ENCODE measurements at regions not wholly inside any gene's neighbourhood (a gene's known extent, or its start where the extent isn't known, plus 50 kb on each side); places are given as distances from the start of the nearest gene placed in this dataset.

DNA sequence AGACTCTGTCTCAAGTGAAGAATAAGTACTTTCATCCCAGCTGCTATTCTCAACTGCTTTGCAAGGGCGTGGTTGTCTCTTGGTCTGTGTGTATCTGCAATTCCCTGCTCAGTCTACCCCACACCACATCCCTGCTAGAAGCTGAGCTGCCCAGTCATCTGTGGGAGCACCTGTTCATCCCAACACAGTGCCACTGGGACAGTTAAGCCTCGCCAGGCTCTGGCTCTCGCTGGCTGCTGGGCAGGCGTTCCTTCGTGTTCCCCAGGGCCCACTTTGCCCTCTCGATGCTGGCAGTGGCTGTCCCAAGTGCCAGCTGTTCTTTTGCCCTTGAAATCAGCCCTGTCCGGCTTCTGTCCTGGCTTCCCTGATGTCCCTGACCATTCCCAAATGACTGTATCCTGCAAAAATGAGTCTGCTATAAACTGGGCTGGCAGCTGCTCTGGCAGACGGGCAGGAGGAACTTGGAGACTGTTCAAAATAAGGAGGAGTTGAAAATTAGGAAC lies 91.6 kb upstream of the KLHL25 start:
- FAIRE-seq (no peak), DNase-seq (ENCODE audit: low spot score in 2 of 2) (no peak)

- no peak for DNase-seq (ENCODE audit: low spot score in 2 of 2)
Observed at GRCh38 chr15:85889956-85890619, 95.4 kb upstream of the KLHL25 start.

GRCh38 chr15:85890620-85890980 lies 95.9 kb upstream of the KLHL25 start:
- FAIRE-seq (no peak), DNase-seq (ENCODE audit: low spot score in 2 of 2) (no peak)

More at GRCh38 chr15:85889956-85890619, 95.4 kb upstream of the KLHL25 start:
- no peak for FAIRE-seq

- FAIRE-seq: no peak
- DNase-seq (ENCODE audit: low spot score in 2 of 2): no peak
Observed at GRCh38 chr15:85891470-85891869, 96.7 kb upstream of the KLHL25 start.

GRCh38 chr15:85892232-85892631 lies 97.5 kb upstream of the KLHL25 start:
- DNase-seq (ENCODE audit: low spot score in 2 of 2): no peak
- FAIRE-seq: no peak

GRCh38 chr15:85897207-85897894 lies 102.6 kb upstream of the KLHL25 start:
- FAIRE-seq (no peak), DNase-seq (ENCODE audit: low spot score in 2 of 2) (no peak)

- DNase-seq (ENCODE audit: low spot score in 2 of 2): no peak
Observed at GRCh38 chr15:85897895-85898717, 103.4 kb upstream of the KLHL25 start.

GRCh38 chr15:85899927-85900326 lies 105.2 kb upstream of the KLHL25 start:
- DNase-seq (ENCODE audit: low spot score in 2 of 2) (no peak), FAIRE-seq (no peak)

More at GRCh38 chr15:85897895-85898717, 103.4 kb upstream of the KLHL25 start:
- no peak for FAIRE-seq

- FAIRE-seq (no peak), DNase-seq (ENCODE audit: low spot score in 2 of 2) (no peak)
Observed at GRCh38 chr15:85905751-85906450, 111.2 kb upstream of the KLHL25 start.

- DNase-seq (ENCODE audit: low spot score in 2 of 2) (no peak), FAIRE-seq (no peak)
Observed at GRCh38 chr15:85906640-85907039, 111.9 kb upstream of the KLHL25 start.

DNA sequence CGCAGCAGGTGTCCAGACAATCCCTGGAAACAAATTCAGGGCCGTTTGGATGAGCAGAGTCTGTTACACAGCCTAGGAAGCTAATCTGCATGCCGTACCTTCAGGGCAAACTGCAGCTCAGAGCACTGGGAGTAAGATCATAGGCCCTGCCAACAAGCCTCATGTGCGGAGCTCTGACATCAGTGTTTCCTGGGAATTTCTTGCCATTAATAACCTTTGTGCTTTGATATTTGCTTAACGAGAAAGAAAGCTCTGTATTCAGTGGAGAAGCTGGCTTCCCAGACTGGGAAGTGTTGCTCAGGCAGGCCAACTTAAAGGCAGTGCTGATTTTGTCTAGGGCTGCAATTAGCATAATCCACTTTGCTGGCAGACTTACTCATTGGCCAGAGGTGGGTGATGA lies 116.1 kb upstream of the KLHL25 start:
- no peak for FAIRE-seq

GRCh38 chr15:85913461-85913860 lies 118.7 kb upstream of the KLHL25 start:
- DNase-seq (ENCODE audit: low spot score in 2 of 2) (no peak), FAIRE-seq (no peak)

More for the DNA sequence above, 116.1 kb upstream of the KLHL25 start:
- DNase-seq (ENCODE audit: low spot score in 2 of 2): no peak

GRCh38 chr15:85920956-85921355 lies 126.2 kb upstream of the KLHL25 start:
- no peak for DNase-seq (ENCODE audit: low spot score in 2 of 2)
- FAIRE-seq: no peak

- FAIRE-seq (no peak), DNase-seq (ENCODE audit: low spot score in 2 of 2) (no peak)
Observed at GRCh38 chr15:85924088-85924487, 129.4 kb upstream of the KLHL25 start.

GRCh38 chr15:85925649-85926237 lies 131.0 kb upstream of the KLHL25 start:
- DNase-seq (ENCODE audit: low spot score in 2 of 2): no peak

DNA sequence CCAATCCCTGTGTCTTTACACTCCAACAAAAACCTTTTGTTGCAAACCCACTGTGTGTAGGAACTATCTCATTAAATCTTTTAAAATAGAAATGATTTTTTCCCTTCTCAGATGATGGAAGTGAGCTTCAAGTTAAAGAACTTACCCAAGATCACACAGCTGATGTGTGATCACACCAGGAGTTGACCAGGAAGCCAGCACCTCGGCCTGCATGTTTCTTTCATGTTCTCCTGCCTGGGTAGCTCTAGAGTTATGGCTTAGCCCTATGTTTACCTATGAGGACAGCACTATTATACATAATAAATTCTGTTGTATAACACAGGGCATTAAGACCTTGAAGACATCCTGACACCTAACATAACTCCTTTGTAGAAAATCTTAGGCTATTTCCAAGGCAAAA lies 132.1 kb upstream of the KLHL25 start:
- no peak for DNase-seq (ENCODE audit: low spot score in 2 of 2)
- FAIRE-seq: no peak

More at GRCh38 chr15:85925649-85926237, 131.0 kb upstream of the KLHL25 start:
- no peak for FAIRE-seq

- FAIRE-seq: no peak
- DNase-seq (ENCODE audit: low spot score in 2 of 2): no peak
Observed at GRCh38 chr15:85927931-85928537, 133.3 kb upstream of the KLHL25 start.

- no peak for FAIRE-seq
- no peak for DNase-seq (ENCODE audit: low spot score in 2 of 2)
Observed at GRCh38 chr15:85929786-85930185, 135.1 kb upstream of the KLHL25 start.

- FAIRE-seq (no peak), DNase-seq (ENCODE audit: low spot score in 2 of 2) (no peak)
Observed at GRCh38 chr15:85932391-85932790, 137.7 kb upstream of the KLHL25 start.

DNA sequence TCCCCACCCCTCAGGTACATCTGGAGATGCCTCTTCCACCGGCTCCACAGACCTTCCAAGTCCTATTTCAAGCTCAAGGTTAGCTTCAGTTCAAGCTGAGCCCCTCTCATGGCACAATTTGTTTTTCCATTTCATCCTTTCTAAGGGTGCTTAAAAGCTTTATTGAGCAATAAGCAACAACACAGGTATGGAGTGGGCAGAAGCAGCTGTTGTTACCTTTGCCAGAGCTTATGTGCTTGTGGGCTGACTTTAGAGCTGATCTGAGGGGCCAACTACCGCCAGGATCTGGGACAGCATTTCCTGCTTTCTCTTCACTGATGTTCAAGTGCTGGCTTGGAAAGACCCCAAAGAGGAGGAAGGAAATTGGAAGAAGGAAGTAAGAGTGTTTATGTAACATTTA lies 140.0 kb upstream of the KLHL25 start:
- FAIRE-seq: no peak

More for the DNA sequence above, 140.0 kb upstream of the KLHL25 start:
- no peak for DNase-seq (ENCODE audit: low spot score in 2 of 2)

All from frontal cortex (tissue), 3 donors.